C4-2B (cell line): ENCODE measurements at regions not wholly inside any gene's neighbourhood (a gene's known extent, or its start where the extent isn't known, plus 50 kb on each side); places are given as distances from the start of the nearest gene placed in this dataset.

Source experiments
- ZFX ChIP-seq: fragments of 450-650 bp; IDR thresholded peaks from 2 replicates; pipeline ENCODE4 v1.6.1; 2017
- TF ChIP-seq, protein P1 (sequence below): fragments of 450-650 bp; conservative IDR thresholded peaks from 2 replicates; pipeline ENCODE4 v1.5.1; 2017; ENCODE audit warnings: mild to moderate bottlenecking

DNA sequence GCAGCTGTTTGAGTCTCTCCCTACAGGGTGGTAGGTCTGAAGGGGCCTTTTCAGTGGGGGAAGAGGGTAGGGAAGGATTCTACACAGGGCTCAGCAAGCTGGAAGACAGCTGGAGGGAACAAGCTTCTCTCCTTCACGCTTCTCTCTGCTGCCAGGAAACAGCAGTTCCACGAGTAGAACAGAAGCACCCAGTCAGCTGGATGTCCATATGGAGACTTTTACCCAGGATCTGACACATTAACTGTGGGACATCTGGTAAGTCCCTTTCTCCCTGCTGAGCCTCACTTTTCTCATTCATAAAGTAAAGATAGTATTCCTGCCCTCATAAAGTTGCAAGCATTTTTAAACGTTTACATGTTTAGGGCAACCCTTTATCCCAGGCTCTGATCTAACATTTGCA lies 280.3 kb downstream of the OMA1 start:
- TF ChIP-seq, protein P1, sequence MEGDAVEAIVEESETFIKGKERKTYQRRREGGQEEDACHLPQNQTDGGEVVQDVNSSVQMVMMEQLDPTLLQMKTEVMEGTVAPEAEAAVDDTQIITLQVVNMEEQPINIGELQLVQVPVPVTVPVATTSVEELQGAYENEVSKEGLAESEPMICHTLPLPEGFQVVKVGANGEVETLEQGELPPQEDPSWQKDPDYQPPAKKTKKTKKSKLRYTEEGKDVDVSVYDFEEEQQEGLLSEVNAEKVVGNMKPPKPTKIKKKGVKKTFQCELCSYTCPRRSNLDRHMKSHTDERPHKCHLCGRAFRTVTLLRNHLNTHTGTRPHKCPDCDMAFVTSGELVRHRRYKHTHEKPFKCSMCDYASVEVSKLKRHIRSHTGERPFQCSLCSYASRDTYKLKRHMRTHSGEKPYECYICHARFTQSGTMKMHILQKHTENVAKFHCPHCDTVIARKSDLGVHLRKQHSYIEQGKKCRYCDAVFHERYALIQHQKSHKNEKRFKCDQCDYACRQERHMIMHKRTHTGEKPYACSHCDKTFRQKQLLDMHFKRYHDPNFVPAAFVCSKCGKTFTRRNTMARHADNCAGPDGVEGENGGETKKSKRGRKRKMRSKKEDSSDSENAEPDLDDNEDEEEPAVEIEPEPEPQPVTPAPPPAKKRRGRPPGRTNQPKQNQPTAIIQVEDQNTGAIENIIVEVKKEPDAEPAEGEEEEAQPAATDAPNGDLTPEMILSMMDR, result no peak
- TF ChIP-seq ZFX, result no peak
